B cell (primary cell): ENCODE measurements at regions not wholly inside any gene's neighbourhood (a gene's known extent, or its start where the extent isn't known, plus 50 kb on each side); places are given as distances from the start of the nearest gene placed in this dataset.

Experiments
- ATAC-seq: fragments of 200-7000 bp; cut with Tn5 transposase; one replicate; pipeline ENCODE4 v1.10.0; 2021; ENCODE audit warnings: low read depth, mild to moderate bottlenecking, moderate number of reproducible peaks, moderate library complexity
- CTCF ChIA-PET: fragments of 350-600 bp; sonication (Branson Sonifier 250); formaldehyde crosslinking; loops from one replicate; lab custom pipeline; 2021; ENCODE audit warnings: antibody characterized with exemption, inconsistent platforms; lab: Charles Lee
- POLR2A ChIA-PET: fragments of 350-600 bp; sonication (Branson Sonifier 250); formaldehyde crosslinking; loops from one replicate; lab custom pipeline; 2021; ENCODE audit warnings: antibody characterized with exemption; lab: Charles Lee
- DNase-seq: peaks from one replicate; pipeline ENCODE4 v3.0.0; 2013
- H2AFZ ChIP-seq: 2 replicates; pipeline ENCODE4 v1.6.1; 2012; ENCODE audit warnings: mild to moderate bottlenecking, low read depth, low read length; ENCODE audit not compliant: insufficient read depth, poor library complexity, severe bottlenecking
- H3K27ac ChIP-seq, 2 donors: 1 replicate in 1 of 2; 2 replicates in 1 of 2; pipeline ENCODE4 v1.5.1; 2012 to 2013; ENCODE audit warnings: low read length in 2 of 2, mild to moderate bottlenecking in 2 of 2, moderate library complexity in 1 of 2
- H3K27me3 ChIP-seq, 4 experiments: fragments of 200-600 bp in 1 of 4; sonication (generic) in 1 of 4; replicated peaks in 1 of 4; 1 replicate in 2 of 4; 2 replicates in 2 of 4; pipeline versions ENCODE4 v1.6.1 to v1.7.0; 2013 to 2016; ENCODE audit warnings: low read length in 3 of 4, mild to moderate bottlenecking in 2 of 4, mixed read lengths in 1 of 4, moderate library complexity in 1 of 4; ENCODE audit not compliant: insufficient read depth in 4 of 4, control insufficient read depth in 3 of 4; ENCODE audit errors: control extremely low read depth in 1 of 4
- H3K36me3 ChIP-seq, 2 experiments: replicated peaks in 1 of 2; 1 replicate in 1 of 2; 2 replicates in 1 of 2; pipeline versions ENCODE4 v1.6.1 to v1.7.1; 2013; ENCODE audit warnings: low read length in 1 of 2; ENCODE audit not compliant: insufficient read depth in 2 of 2, control insufficient read depth in 1 of 2; ENCODE audit errors: control extremely low read depth in 1 of 2, extremely low read depth in 1 of 2
- H3K4me1 ChIP-seq, 2 donors: fragments of 200-600 bp in 1 of 2; sonication (generic) in 1 of 2; 1 replicate in 1 of 2; 2 replicates in 1 of 2; pipeline versions ENCODE4 v1.5.1 to v1.6.1; 2013 to 2017; ENCODE audit warnings: low read length in 2 of 2; ENCODE audit not compliant: control insufficient read depth in 2 of 2, insufficient read depth in 2 of 2
- H3K4me2 ChIP-seq: replicated peaks from 2 replicates; pipeline ENCODE3; 2012; ENCODE audit warnings: mild to moderate bottlenecking, low read depth, low read length; ENCODE audit not compliant: poor library complexity, severe bottlenecking
- H3K4me3 ChIP-seq, 5 experiments: fragments of 200-600 bp in 1 of 5; sonication (generic) in 1 of 5; 1 replicate in 3 of 5; 2 replicates in 2 of 5; pipeline versions ENCODE4 v1.5.1 to v1.7.0; 2011 to 2016; ENCODE audit warnings: low read length in 4 of 5, mild to moderate bottlenecking in 4 of 5, low read depth in 2 of 5, control low read depth in 1 of 5, moderate library complexity in 1 of 5; ENCODE audit not compliant: insufficient read depth in 1 of 5; ENCODE audit errors: control extremely low read depth in 1 of 5, extremely low read depth in 1 of 5
- H3K79me2 ChIP-seq: fragments of 200-600 bp; sonication (generic); one replicate; pipeline ENCODE4 v1.6.0; 2016; ENCODE audit warnings: low read length; ENCODE audit not compliant: control insufficient read depth, insufficient read depth
- H3K9ac ChIP-seq: fragments of 200-600 bp; sonication (generic); 2 replicates; pipeline ENCODE4 v1.6.1; 2017; ENCODE audit warnings: mild to moderate bottlenecking, low read length, moderate library complexity
- H3K9me3 ChIP-seq, 3 donors: one replicate each; pipeline versions ENCODE4 v1.6.1 to v1.7.1; 2013; ENCODE audit warnings: low read length in 2 of 3; ENCODE audit not compliant: control insufficient read depth in 2 of 3, insufficient read depth in 1 of 3; ENCODE audit errors: control extremely low read depth in 1 of 3
- H4K20me1 ChIP-seq: 2 replicates; pipeline ENCODE4 v1.6.0; 2012; ENCODE audit warnings: mild to moderate bottlenecking, low read length; ENCODE audit not compliant: insufficient read depth, control insufficient read depth, poor library complexity, severe bottlenecking
- H3K27ac Mint-ChIP-seq: one replicate; pipeline ENCODE4 v1.8.0; 2021; ENCODE audit warnings: mixed read lengths
- H3K27me3 Mint-ChIP-seq: one replicate; pipeline ENCODE4 v1.8.0; 2021; ENCODE audit warnings: mixed read lengths
- H3K4me1 Mint-ChIP-seq: one replicate; pipeline ENCODE4 v1.8.0; 2021; ENCODE audit warnings: mixed read lengths
- H3K4me3 Mint-ChIP-seq: one replicate; pipeline ENCODE4 v1.8.0; 2021; ENCODE audit warnings: mixed read lengths
- H3K9me3 Mint-ChIP-seq: one replicate; pipeline ENCODE4 v1.8.0; 2022; ENCODE audit warnings: mixed read lengths; ENCODE audit not compliant: insufficient read depth
- EZH2 ChIP-seq: IDR thresholded peaks from 2 replicates; pipeline ENCODE4 v1.6.1; 2012; ENCODE audit warnings: borderline replicate concordance, low read depth, mild to moderate bottlenecking, moderate library complexity, low read length; ENCODE audit not compliant: insufficient read depth, poor library complexity, severe bottlenecking
- WGBS: methylation state at CpG from one replicate; pipeline ENCODE4 v1.1.5; 2013; ENCODE audit warnings: missing lambda C conversion rate; ENCODE audit not compliant: insufficient coverage; 5-methylcytosine and 5-hydroxymethylcytosine counted together
- intact Hi-C: fragments of 100-400 bp; cut with micrococcal nuclease; formaldehyde crosslinking; loops from one replicate; pipeline ENCODE4 v1.10.0; 2022
- TF ChIP-seq, protein P1 (sequence below): fragments of 200-600 bp; IDR thresholded peaks from one replicate; pipeline ENCODE4 v1.8.0; 2022; ENCODE audit warnings: antibody characterized with exemption, mild to moderate bottlenecking

DNA sequence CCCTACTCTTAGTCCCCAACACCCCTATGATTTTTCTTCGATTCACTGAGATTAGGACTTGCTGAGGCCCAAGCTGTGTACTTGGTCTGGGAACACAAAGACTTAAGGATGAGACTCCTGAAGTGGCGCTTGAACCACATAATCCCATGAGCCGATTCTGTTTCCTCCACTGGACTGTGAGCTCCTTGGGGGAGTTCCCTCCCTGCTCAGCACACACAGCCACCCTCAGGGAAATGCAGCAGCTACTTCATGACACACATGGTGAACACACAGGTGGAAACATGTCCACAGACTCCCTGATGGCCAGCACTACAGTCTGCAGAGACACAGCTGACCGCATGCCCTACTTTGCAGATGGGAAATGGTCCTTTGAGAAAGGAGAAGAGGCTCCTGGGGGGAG is 101.1 kb downstream of the C5orf15 start:
- WGBS, result 58% methylated on average over 4 of the region's 4 CpGs
- H3K27me3 Mint-ChIP-seq, result no peaks in the 10 kb centered on the region

DNA sequence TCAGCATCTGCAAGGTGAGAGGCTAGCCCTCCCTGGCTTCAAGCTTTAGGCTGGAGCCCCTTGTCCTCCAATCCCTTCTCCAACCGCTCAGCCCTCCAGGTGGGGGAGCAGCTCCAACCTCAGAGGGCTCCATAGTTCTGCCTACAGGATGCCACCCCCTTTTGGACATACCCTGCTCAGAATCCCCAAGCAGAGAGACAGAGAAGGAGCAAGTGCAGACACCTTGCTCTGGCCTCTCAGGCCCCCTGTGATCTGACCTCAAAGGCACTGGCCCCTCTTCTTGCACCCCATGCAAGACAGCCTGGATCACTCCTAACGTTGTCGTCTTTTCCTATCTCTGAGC is 101.6 kb downstream of the C5orf15 start:
- H3K4me2 ChIP-seq, result no peak overlapping the region
- ChIA-PET POLR2A (no interaction called here), CTCF (interaction anchor here (0.6 to 1.6 kb wide), 5 partner anchors 11 to 756 kb away, joined by 3 to 5 read pairs (median 3); no protein-coding TSS in a partner anchor)
- intact Hi-C loops, result loop anchor here (5.0 to 10.0 kb wide), 3 partner anchors 112 to 1480 kb away; no protein-coding TSS in a partner anchor
- no peak overlapping the region for H3K9ac ChIP-seq
- no peak for TF ChIP-seq EZH2
- TF ChIP-seq, protein P1, sequence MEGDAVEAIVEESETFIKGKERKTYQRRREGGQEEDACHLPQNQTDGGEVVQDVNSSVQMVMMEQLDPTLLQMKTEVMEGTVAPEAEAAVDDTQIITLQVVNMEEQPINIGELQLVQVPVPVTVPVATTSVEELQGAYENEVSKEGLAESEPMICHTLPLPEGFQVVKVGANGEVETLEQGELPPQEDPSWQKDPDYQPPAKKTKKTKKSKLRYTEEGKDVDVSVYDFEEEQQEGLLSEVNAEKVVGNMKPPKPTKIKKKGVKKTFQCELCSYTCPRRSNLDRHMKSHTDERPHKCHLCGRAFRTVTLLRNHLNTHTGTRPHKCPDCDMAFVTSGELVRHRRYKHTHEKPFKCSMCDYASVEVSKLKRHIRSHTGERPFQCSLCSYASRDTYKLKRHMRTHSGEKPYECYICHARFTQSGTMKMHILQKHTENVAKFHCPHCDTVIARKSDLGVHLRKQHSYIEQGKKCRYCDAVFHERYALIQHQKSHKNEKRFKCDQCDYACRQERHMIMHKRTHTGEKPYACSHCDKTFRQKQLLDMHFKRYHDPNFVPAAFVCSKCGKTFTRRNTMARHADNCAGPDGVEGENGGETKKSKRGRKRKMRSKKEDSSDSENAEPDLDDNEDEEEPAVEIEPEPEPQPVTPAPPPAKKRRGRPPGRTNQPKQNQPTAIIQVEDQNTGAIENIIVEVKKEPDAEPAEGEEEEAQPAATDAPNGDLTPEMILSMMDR, result no peak
- peaks cover 31 to 45% of the 10 kb centered on the region in 2 donors for H3K4me1 ChIP-seq
- no peaks in the 10 kb centered on the region for H4K20me1 ChIP-seq
- Mint-ChIP-seq H3K27ac (no peak overlapping the region), H3K27me3 (no peaks in the 10 kb centered on the region), H3K4me3 (no peak overlapping the region), H3K4me1 (peaks cover 16% of the 10 kb centered on the region), H3K9me3 (no peaks in the 10 kb centered on the region)
- no peaks in the 10 kb centered on the region for H3K36me3 ChIP-seq
- no peak for ATAC-seq
- DNase-seq, result no peak
- H3K27ac ChIP-seq, result no peak overlapping the region
- 83% methylated on average over 3 of the region's 3 CpGs for WGBS
- H3K79me2 ChIP-seq, result no peaks in the 10 kb centered on the region
- no peak overlapping the region for H2AFZ ChIP-seq
- no peaks in the 10 kb centered on the region for H3K27me3 ChIP-seq
- H3K4me3 ChIP-seq, result no peak overlapping the region
- H3K9me3 ChIP-seq, result no peaks in the 10 kb centered on the region

More for the DNA sequence above, 101.1 kb downstream of the C5orf15 start:
- H3K9ac ChIP-seq, result no peak overlapping the region
- ChIA-PET CTCF (interaction anchor here (0.6 to 1.6 kb wide), 6 partner anchors 10 to 793 kb away, joined by 3 to 5 read pairs (median 4); no protein-coding TSS in a partner anchor), POLR2A (no interaction called here)
- no peaks in the 10 kb centered on the region for H3K79me2 ChIP-seq
- intact Hi-C loops, result loop anchor here (5.0 to 10.0 kb wide), 3 partner anchors 113 to 1480 kb away; no protein-coding TSS in a partner anchor
- no peak overlapping the region for H2AFZ ChIP-seq
- DNase-seq, result no peak
- Mint-ChIP-seq H3K9me3 (no peaks in the 10 kb centered on the region), H3K27ac (no peak overlapping the region), H3K4me3 (no peak overlapping the region), H3K4me1 (peaks cover 16% of the 10 kb centered on the region)
- TF ChIP-seq EZH2, result no peak
- TF ChIP-seq, protein P1, result no peak
- no peaks in the 10 kb centered on the region for H3K9me3 ChIP-seq
- H3K4me3 ChIP-seq, result no peak overlapping the region
- ATAC-seq, result no peak
- H4K20me1 ChIP-seq, result no peaks in the 10 kb centered on the region
- H3K27me3 ChIP-seq, result no peaks in the 10 kb centered on the region
- no peak overlapping the region for H3K27ac ChIP-seq
- H3K4me1 ChIP-seq, result peaks cover 30 to 42% of the 10 kb centered on the region in 2 donors
- no peak overlapping the region for H3K4me2 ChIP-seq
- H3K36me3 ChIP-seq, result no peaks in the 10 kb centered on the region
